Activated naive CD8-positive, alpha-beta T cell (primary cell): ENCODE measurements at regions not wholly inside any gene's neighbourhood (a gene's known extent, or its start where the extent isn't known, plus 50 kb on each side); places are given as distances from the start of the nearest gene placed in this dataset.
"Not testable (repeated sequence)": the region's sequence is repeated elsewhere in the genome, so short reads cannot be mapped to it uniquely, and the experiment has no call there.

Source experiments
- H3K27ac Mint-ChIP-seq: one replicate; pipeline ENCODE4 v1.8.0; 2021; ENCODE audit warnings: mixed read lengths
- H3K27me3 Mint-ChIP-seq: one replicate; pipeline ENCODE4 v1.8.0; 2021; ENCODE audit warnings: mixed read lengths
- H3K36me3 Mint-ChIP-seq: one replicate; pipeline ENCODE4 v1.8.0; 2021; ENCODE audit warnings: mixed read lengths
- H3K4me1 Mint-ChIP-seq: one replicate; pipeline ENCODE4 v1.8.0; 2021; ENCODE audit warnings: low read depth, mixed read lengths
- H3K4me3 Mint-ChIP-seq: one replicate; pipeline ENCODE4 v1.8.0; 2021; ENCODE audit warnings: mild to moderate bottlenecking, mixed read lengths
- H3K9me3 Mint-ChIP-seq: one replicate; pipeline ENCODE4 v1.8.0; 2021; ENCODE audit warnings: low read depth, mixed read lengths

DNA sequence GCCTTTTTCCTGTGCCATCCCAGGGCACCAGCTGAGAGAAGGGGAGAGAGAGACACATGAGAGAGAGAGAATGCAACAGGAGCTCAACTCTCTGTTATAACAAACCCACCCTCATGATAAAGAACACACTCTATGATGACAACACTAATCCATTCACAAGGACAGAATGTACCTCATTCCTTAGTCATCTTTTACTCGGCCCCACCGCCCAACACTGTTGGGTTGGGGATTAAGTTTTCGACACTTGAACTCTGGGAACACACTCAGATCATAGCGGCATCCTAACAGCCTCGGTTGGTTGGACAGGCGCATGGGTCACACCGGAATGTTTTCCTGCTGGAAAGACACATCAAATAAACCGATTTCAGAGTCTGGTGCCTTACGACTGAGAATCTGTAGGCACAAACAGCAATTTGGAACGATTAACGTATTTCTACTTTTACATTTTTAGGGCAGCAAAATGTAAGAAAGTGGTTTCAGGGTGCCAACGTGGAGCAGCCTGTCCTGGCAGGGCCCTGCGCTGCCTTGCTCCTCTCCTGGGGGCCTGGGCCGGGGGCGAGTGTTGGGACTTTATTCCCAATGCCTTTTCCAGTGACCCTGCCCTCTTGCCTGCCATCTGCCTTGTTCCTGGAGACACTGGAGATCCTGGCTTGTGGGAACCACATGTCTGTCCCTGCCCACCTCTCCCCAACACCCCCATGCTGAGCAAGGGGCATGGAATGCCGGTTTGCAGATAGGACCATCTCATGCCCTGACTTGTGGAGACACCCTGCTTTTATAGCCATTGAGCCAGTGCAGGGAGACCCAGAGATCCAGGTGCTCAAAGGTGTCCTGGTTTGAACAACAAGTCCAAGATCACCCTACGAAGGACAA, 287.0 kb downstream of the TCERG1L start:
- H3K27ac Mint-ChIP-seq = no peak overlapping the region
- peaks cover 2% of the 10 kb centered on the region for H3K27me3 Mint-ChIP-seq
- no peaks in the 10 kb centered on the region for H3K4me1 Mint-ChIP-seq
- H3K9me3 Mint-ChIP-seq = no peaks in the 10 kb centered on the region
- H3K4me3 Mint-ChIP-seq = no peak overlapping the region
- no peaks in the 10 kb centered on the region for H3K36me3 Mint-ChIP-seq

GRCh38 chr10:131025333-131025732, 286.2 kb downstream of the TCERG1L start:
- no peaks in the 10 kb centered on the region for H3K36me3 Mint-ChIP-seq
- no peaks in the 10 kb centered on the region for H3K4me1 Mint-ChIP-seq
- H3K4me3 Mint-ChIP-seq = no peak overlapping the region
- no peaks in the 10 kb centered on the region for H3K9me3 Mint-ChIP-seq
- H3K27ac Mint-ChIP-seq = no peak overlapping the region
- peaks cover 2% of the 10 kb centered on the region for H3K27me3 Mint-ChIP-seq

DNA sequence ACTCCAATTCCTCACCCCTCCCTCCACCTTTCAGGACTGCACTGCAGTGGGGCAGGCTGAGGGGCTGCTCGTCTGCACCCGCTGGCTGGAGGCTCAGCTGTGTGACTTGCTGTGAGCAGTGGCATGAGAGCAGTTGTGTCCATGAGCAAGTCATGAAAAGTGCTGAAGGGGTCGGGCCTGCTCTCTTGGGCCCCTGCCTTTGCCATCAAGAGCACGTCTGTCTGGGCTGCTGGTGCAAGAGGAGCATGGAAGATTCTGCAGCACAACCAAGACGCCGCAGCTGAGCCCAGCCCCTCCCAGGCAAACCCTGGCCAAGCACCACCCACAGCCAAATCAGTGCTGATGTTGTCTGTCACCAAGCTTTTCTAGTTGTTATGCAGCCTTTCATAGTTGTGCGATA, 284.3 kb downstream of the TCERG1L start:
- H3K4me3 Mint-ChIP-seq = no peak overlapping the region
- H3K27ac Mint-ChIP-seq = no peak overlapping the region
- no peaks in the 10 kb centered on the region for H3K36me3 Mint-ChIP-seq
- no peaks in the 10 kb centered on the region for H3K4me1 Mint-ChIP-seq
- H3K27me3 Mint-ChIP-seq = peaks cover 2% of the 10 kb centered on the region
- H3K9me3 Mint-ChIP-seq = no peaks in the 10 kb centered on the region

- Mint-ChIP-seq H3K27ac (no peak overlapping the region), H3K36me3 (no peaks in the 10 kb centered on the region), H3K9me3 (no peaks in the 10 kb centered on the region), H3K4me3 (no peak overlapping the region), H3K27me3 (no peaks in the 10 kb centered on the region), H3K4me1 (no peaks in the 10 kb centered on the region)
Observed at GRCh38 chr10:131031346-131031745, 280.2 kb downstream of the TCERG1L start.

DNA sequence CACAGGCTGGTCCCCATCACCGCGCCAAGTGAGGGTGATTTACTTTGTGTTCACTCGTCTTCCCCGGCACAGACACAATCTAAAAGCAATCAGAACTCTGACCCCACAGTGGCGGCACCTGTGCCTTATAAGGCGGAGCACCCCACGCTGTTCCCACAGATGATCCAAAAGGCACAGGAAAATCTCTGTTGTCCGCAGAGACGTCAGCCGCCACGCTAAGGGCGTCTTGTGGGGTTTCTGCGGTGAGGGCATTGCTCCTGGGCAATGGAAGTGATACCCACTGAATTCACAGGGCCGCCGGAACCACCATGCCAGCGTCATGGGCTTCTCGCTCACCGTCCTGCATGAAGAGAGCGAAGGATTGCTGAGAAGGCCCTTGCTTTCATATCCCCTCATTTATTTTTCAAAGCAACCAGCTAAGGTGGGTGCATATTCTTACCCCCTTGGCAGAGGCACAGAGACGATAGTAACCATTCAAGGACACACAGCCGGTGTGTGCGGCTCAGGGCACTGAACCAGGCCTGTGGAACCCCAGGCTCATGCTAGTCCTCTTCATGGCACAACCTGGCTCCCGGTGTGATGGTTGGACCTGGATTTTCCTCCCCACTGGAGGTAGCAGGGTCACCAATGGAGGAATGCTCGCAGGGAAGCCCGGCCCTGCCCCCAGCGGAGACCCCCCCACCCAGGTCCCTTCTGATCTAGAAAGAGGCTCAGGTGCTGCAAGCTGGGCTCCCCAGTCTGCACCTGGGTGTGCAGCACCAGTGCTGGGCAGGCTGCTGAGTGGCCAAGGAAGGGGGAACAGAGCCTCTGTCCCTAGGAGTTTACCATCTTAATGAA, 279.0 kb downstream of the TCERG1L start:
- no peaks in the 10 kb centered on the region for H3K4me1 Mint-ChIP-seq
- H3K4me3 Mint-ChIP-seq = no peak overlapping the region
- no peaks in the 10 kb centered on the region for H3K9me3 Mint-ChIP-seq
- H3K27ac Mint-ChIP-seq = no peak overlapping the region
- no peaks in the 10 kb centered on the region for H3K36me3 Mint-ChIP-seq
- H3K27me3 Mint-ChIP-seq = peaks cover 2% of the 10 kb centered on the region

- Mint-ChIP-seq H3K27me3 (peaks cover 2% of the 10 kb centered on the region), H3K4me1 (no peaks in the 10 kb centered on the region)
Observed at GRCh38 chr10:131033166-131034085, 278.1 kb downstream of the TCERG1L start.

GRCh38 chr10:131034451-131034850, 277.1 kb downstream of the TCERG1L start:
- no peak overlapping the region for H3K27ac Mint-ChIP-seq
- no peak overlapping the region for H3K4me3 Mint-ChIP-seq
- H3K36me3 Mint-ChIP-seq = no peaks in the 10 kb centered on the region
- H3K4me1 Mint-ChIP-seq = no peaks in the 10 kb centered on the region
- H3K9me3 Mint-ChIP-seq = no peaks in the 10 kb centered on the region
- peaks cover 2% of the 10 kb centered on the region for H3K27me3 Mint-ChIP-seq

More at GRCh38 chr10:131033166-131034085, 278.1 kb downstream of the TCERG1L start:
- H3K4me3 Mint-ChIP-seq = no peak overlapping the region
- H3K9me3 Mint-ChIP-seq = no peaks in the 10 kb centered on the region
- H3K27ac Mint-ChIP-seq = no peak overlapping the region
- H3K36me3 Mint-ChIP-seq = no peaks in the 10 kb centered on the region

DNA sequence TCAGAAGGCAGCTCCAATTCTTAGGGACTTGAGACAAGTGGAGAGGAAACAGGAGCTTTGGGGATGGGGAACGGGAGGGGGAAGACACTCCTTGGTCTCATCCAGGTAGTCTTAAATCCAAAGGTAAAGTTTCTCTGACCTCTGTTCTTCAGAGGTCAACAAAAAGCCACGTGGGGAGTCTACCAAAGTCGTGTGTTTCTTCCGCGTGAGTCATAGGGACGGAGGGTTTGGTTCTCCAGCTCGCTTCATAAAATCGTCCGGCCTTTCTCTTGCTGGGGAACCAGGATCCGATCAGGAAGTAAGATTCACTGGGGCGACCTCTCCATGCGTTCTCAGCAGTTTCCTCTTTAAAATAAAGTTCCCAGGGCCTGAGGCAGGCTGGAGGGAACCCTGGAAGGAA, 275.7 kb downstream of the TCERG1L start:
- no peaks in the 10 kb centered on the region for H3K9me3 Mint-ChIP-seq
- H3K36me3 Mint-ChIP-seq = no peaks in the 10 kb centered on the region
- H3K27ac Mint-ChIP-seq = no peak overlapping the region
- no peak overlapping the region for H3K4me3 Mint-ChIP-seq
- peaks cover 2% of the 10 kb centered on the region for H3K27me3 Mint-ChIP-seq
- no peaks in the 10 kb centered on the region for H3K4me1 Mint-ChIP-seq

GRCh38 chr10:131038056-131038455, 273.5 kb downstream of the TCERG1L start:
- H3K4me1 Mint-ChIP-seq = no peaks in the 10 kb centered on the region
- no peaks in the 10 kb centered on the region for H3K36me3 Mint-ChIP-seq
- no peak overlapping the region for H3K4me3 Mint-ChIP-seq
- no peaks in the 10 kb centered on the region for H3K9me3 Mint-ChIP-seq
- no peak overlapping the region for H3K27ac Mint-ChIP-seq
- H3K27me3 Mint-ChIP-seq = peaks cover 2% of the 10 kb centered on the region

- Mint-ChIP-seq H3K27me3 (peaks cover 4% of the 10 kb centered on the region), H3K36me3 (no peaks in the 10 kb centered on the region), H3K9me3 (no peaks in the 10 kb centered on the region), H3K4me1 (no peaks in the 10 kb centered on the region), H3K27ac (no peak overlapping the region), H3K4me3 (no peak overlapping the region)
Observed at GRCh38 chr10:131041031-131041430, 270.5 kb downstream of the TCERG1L start.

GRCh38 chr10:131041441-131041840, 270.1 kb downstream of the TCERG1L start:
- H3K27ac Mint-ChIP-seq = no peak overlapping the region
- H3K4me1 Mint-ChIP-seq = no peaks in the 10 kb centered on the region
- peaks cover 4% of the 10 kb centered on the region for H3K27me3 Mint-ChIP-seq
- H3K36me3 Mint-ChIP-seq = no peaks in the 10 kb centered on the region
- no peaks in the 10 kb centered on the region for H3K9me3 Mint-ChIP-seq
- H3K4me3 Mint-ChIP-seq = no peak overlapping the region

DNA sequence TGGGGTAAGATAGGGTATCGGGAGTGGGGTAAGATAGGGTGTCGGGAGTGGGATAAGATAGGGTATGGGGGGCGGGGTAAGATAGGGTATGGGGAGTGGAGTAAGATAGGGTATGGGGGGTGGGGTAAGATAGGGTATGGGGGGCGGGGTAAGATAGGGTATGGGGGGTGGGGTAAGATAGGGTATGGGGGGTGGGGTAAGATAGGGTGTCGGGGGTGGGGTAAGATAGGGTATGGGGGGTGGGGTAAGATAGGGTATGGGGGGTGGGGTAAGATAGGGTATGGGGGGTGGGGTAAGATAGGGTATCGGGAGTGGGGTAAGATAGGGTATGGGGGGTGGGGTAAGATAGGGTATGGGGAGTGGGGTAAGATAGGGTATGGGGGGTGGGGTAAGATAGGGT, 269.5 kb downstream of the TCERG1L start:
- not testable (repeated sequence) for H3K4me3 Mint-ChIP-seq, H3K36me3 Mint-ChIP-seq, H3K27ac Mint-ChIP-seq, H3K9me3 Mint-ChIP-seq, H3K4me1 Mint-ChIP-seq, H3K27me3 Mint-ChIP-seq
